ENCODE measurements at regions not wholly inside any gene's neighbourhood (a gene's known extent, or its start where the extent isn't known, plus 50 kb on each side); places are given as distances from the start of the nearest gene placed in this dataset.

- no peak for TF ChIP-seq CTCF (IDR thresholded peaks at IDR 0.05; ENCODE audit: insufficient read depth, low read length, poor library complexity, severe bottlenecking)
- TF ChIP-seq EZH2phosphoT487 (conservative IDR thresholded peaks at IDR 0.05; ENCODE audit: low read length): no peak
These were observed 565.2 kb upstream of the SLIT2 start for GRCh38 chr4:19686456-19686855.

Data from SU-DHL-6 (cell line).